ENCODE measurements at regions not wholly inside any gene's neighbourhood (a gene's known extent, or its start where the extent isn't known, plus 50 kb on each side); places are given as distances from the start of the nearest gene placed in this dataset.

DNA sequence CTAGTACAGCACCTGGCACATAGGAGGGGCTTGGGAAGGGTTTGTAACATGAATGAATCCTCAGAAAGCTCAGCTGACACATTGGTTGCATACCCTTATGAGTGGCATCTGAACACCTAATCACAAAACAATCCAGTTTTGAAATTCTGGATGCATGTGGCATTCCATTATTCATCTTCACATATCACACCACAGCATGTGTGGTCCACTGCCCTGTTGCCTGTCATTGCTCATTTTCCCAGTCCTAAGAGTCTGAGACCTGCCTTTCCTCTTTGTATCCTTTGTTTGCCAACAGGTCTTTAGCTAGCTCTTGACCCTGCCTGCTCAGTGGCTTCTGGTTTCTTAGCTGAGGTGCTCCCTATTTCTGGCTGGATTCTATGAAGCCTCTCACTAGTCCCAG, 170.8 kb upstream of the ASIC2 start:
- intact Hi-C loops (cut with DNase I, micrococcal nuclease), result no loop called here
- ATAC-seq (no peak), DNase-seq (no peak)

DNA sequence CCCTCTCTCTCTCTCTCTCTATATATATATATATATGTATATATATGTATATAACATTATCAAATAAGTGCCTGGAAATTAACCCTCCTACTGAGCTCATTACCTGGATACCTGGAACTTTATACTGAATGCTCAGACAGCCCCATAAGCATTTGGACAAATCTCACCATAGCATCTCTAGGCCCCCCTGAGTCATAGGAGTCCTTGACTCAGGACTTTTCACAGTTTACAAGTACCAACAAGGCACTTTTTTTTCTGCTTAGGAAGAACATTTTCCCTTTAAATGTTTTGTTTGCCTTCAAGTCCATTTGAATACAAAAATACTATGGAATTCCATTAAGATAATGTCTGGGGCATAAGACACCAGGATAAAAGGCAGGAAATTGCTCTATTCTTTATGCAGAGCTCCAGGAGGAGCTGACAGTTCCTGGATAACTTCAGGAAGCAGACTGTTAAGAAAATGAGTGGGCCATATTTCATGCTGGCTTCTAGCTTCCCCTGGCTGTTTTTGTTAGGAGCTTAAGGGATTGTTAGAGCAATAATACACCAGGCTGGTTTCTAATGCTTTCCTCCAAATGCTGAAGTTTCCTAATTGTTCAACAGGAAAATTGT, 171.7 kb upstream of the ASIC2 start:
- ATAC-seq (no peak), DNase-seq (no peak)
- intact Hi-C loops (cut with DNase I, micrococcal nuclease), result no loop called here

DNA sequence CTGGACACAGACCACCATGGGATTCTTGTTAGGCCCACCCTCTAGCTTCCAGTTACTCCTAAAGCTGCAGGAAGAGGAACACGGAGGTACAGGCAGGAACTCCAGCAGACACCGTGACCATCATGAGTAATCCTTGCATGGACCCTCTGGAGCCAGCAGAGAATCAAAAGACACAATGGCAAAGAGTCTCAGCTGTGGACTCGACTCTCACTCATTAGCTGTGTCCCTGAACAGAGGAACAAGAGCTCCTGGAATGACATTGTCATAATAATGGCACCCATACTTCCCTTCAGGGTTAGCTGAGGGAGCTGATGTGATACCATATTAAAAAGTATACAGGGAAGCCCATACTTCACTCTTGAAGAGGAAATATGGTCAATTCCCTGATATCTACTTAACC, 176.3 kb upstream of the ASIC2 start:
- no peak for ATAC-seq
- no peak for DNase-seq
- intact Hi-C loops (cut with DNase I, micrococcal nuclease), result no loop called here

DNA sequence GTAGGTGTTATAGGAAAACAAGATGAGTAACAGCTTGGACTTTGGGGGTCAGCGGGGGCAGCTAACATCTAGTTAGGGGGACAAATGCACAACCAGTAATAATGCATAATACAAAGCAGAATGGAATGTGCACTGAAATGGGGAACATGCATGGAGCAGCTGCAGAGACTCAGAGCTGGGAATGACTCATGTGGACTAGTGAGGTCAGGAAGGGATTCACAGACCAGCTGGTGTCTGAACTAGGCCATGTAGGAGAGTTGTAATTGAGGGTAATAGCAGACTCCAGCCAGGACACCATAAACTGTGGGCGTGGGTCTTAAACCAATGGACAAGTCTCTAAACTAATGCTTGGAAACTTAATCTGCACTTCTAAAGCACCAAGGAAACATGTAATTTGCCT, 176.8 kb upstream of the ASIC2 start:
- DNase-seq (peak; percentile 28 to 40), ATAC-seq (peak; percentile 92)
- intact Hi-C loops (cut with DNase I, micrococcal nuclease), result no loop called here

DNA sequence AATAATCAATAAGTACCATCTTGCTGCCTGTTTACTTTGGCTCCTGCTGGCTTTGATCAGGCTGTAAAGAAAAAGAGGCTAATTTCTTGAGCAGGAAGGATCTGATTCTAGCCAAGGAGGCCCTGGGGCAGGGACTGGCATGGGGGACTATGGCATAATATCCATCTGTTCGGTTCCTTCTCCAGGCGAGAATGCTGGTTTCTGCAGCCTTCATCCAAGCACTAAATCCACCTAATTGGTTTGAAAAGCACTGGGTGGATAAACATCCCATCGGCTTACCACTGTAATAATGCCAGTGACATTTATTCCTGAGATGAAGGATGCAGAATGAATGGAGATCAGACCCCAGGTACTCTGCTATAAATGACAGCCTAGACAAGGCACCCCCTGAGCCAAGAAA, 180.0 kb upstream of the ASIC2 start:
- DNase-seq (no peak), ATAC-seq (no peak)
- intact Hi-C loops (cut with DNase I, micrococcal nuclease), result no loop called here

DNA sequence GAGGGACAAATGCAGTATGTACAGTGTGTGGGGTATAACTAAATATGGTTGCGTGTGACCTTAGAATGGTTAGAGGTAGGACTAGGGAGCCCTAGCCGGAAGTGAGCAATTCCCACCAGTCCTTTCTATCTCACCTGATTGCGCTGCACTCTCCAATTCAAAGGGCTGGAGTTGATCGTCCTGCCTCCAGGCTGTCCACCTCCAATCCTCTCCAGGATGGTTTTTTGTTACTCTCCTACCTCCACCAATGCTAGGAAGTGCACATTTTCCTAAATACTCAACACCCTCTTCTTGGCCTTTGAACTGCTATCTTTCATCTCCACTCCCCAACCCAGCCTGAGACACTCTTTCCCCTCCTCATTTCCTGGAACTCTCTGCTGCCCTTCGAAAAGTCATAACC, 181.7 kb upstream of the ASIC2 start:
- intact Hi-C loops (cut with DNase I, micrococcal nuclease), result no loop called here
- ATAC-seq (no peak), DNase-seq (no peak)

DNA sequence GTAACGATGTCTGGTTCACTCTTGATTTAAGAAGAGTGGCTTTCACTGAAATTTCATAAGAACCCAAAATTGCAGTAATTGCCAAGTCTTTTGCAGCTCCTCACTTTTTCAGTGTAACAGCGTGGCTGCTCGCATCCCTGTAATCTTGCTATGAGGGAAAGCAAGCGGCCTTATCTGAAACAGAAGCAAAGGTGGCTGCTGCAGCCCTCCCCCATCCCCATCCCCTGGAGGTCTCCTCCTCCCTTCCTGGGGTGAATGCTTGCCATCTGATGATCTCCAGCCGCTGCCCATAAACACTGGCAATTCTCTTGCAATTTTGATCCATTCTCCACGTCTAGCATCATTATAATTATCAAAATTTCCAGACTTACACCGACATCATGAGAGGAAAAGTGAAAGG, 182.5 kb upstream of the ASIC2 start:
- intact Hi-C loops (cut with DNase I, micrococcal nuclease), result no loop called here
- ATAC-seq, result no peak
- DNase-seq, result no peak

DNA sequence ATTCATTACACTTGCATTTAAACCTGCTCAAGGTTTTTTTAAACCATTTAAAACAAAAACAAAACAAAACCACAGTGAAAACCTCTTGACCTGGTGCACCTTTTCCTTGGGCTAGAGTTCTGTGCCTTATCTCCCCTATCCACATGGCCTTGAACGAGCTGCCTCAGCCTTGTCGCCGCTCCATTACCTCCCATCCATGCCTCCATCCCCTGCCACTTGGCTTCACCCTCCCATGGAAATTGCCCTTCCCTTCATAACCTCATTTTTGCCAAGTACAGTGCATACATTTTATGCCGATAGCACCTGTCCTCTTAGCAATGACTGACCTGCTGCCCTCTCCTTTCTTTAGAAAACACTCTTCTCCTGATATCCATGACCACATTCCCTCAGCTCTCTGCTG, 188.6 kb upstream of the ASIC2 start:
- intact Hi-C loops (cut with DNase I, micrococcal nuclease), result no loop called here
- ATAC-seq (no peak), DNase-seq (no peak)

DNA sequence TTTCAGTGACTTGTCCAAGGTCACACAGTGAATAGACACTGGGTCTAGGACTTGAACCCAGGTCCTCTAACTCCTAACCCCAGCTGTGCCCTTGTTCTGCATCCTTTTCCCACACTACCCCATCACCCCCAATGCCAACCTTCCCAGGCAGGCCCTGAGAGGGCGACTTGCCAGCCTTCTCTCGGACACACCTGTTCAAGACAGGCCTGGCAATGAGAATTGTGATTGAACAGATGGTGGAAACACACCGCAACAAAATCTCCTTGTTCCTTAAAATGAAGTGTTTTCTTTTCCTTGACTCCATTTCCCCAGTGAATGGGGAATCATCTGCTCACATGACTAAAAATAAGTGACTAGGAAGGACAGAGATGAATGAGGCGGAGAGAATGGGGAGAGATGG, 189.5 kb upstream of the ASIC2 start:
- no peak for DNase-seq
- intact Hi-C loops (cut with DNase I, micrococcal nuclease), result no loop called here

DNA sequence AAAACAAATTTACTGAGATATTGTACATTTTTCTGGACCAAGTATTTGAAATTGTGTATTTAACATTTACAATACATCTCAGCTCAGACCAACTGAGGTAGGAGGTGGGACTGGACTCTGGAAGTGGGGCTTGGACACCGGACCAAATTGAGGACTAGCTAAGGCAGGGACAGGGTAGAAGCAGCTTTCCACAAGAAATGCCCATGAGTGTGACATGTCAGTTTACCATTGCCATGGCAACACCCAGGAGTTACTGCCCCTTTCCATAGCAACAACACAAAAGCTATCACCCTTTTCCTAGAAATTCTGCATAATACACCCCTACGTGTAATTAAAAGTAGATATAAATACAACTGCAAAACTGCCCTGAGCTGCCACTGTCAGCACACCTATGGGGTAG, 191.5 kb upstream of the ASIC2 start:
- ATAC-seq, result no peak
- intact Hi-C loops (cut with DNase I, micrococcal nuclease), result no loop called here
- DNase-seq, result no peak

More for the DNA sequence above, 189.5 kb upstream of the ASIC2 start:
- ATAC-seq, result no peak

DNA sequence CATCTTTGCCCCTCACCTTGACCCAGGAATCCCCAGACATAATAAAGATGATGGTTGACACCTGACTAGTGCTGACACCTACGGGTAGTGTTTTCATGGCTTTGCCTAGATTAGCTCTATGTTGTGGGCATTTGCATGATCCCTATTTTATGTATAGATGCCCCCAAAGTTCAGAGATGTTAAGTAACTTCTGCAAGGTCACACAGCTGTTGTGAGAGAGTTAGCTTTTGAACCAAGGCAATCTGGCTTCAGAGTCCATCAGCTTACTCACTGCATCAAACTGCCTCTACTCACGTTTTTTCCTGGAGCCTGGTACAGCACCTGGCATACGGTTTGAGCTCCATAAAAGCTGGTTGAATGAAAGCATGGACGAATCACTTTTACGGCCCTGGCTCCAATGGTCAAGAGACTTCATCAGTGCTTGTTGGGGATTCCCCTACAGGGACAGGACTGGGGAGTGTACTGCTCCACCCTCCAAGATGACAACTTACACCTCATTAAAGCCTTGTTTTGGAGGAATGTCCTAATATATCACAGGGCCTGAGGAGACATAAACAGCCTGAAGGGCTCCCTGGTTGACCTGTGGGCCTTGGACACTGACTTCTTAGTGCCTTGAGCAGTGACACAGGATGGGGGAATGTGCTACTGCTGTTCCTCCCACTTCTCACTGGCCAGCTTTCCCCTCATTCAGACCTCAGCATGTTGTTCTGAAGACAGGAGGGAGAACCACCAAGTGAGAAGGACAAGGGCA, 193.2 kb upstream of the ASIC2 start:
- DNase-seq, result no peak
- ATAC-seq, result no peak
- intact Hi-C loops (cut with DNase I, micrococcal nuclease), result no loop called here

DNA sequence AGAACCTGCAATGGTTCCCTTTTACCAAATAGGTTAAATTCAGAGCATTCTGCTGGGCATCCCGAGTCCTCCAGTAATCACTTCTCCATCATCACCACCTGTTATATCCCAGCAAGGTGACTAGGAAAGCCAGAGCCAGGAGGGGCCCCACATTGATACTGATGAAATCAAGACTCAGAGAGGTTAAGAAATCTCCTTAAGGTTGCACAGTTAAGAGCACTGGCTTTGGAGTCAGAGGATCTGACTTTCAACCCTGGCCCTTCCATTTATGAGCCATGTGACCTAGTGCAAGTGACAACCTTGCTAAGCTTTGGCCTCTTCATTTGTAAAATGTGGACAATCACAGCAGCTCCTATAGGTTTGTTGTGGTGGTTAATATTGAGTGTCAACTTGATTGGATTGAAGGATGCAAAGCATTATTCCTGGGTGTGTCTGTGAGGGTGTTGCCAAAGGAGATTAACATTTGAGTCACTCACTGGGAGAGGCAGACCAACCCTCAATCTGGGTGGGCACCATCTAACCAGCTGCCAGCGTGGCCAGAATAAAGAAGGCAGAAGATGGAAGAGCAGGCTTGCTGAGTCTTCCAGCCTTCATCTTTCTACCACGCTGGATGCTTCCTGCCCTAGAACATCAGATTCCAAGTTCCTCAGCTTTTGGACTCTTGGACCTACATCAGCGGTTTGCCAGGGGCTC, 194.2 kb upstream of the ASIC2 start:
- intact Hi-C loops (cut with DNase I, micrococcal nuclease), result no loop called here
- ATAC-seq (no peak), DNase-seq (no peak)

DNA sequence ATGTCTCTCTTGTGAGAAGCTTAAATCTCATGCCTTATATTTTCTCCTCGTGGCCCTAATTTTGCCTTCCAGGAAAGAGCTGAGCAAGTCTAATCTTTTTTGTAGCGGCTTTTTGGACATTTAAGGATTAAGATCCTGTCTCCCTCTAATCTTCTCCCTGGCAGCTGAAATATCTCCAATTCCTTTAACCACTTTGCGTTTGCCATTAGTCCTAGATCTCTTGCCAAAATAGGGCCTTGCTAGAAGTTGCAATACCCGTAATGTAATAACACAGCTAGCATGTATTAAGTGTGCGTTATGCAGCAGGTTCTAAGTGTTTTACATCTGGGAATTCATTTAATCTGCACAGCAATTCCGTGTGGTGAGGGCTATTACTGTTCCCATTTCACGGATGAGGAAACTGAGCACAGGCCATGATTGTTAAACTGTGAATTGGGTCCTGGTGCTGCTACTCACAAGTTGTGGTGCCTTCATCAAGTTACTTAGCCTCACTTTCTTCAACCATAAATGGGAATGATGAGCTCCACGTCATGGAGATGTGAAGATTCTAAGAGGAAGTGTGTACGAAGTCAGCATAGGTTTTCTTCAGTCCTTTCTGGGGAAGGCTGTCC, 198.9 kb upstream of the ASIC2 start:
- intact Hi-C loops (cut with DNase I, micrococcal nuclease), result no loop called here
- no peak for DNase-seq
- no peak for ATAC-seq

DNA sequence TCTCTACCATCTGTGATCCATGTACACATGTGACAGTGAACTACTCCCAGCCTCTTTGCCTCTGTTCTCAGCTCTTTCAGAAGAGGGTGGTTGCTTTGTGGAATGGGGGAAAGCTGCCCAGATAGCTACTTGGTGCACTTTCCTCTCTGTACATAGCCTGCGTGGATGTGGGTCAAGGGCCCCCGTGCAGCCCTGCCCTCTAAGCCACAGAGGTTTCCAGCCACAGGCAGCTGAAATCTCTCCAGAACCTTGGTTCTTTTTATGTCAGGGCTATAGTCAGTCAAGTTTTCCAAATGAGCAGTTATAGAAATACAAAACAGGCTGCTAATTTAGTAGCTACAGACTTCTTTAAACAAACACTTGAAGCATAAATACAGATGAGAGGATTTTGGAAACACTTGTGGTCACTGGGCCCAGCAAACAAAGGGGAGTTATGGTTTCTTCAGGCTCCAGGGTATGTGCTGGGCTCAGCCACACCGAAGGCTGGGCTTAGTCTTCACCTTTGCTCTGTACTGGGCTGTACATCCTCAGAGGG, 199.7 kb upstream of the ASIC2 start:
- DNase-seq (no peak), ATAC-seq (no peak)
- intact Hi-C loops (cut with DNase I, micrococcal nuclease), result no loop called here

DNA sequence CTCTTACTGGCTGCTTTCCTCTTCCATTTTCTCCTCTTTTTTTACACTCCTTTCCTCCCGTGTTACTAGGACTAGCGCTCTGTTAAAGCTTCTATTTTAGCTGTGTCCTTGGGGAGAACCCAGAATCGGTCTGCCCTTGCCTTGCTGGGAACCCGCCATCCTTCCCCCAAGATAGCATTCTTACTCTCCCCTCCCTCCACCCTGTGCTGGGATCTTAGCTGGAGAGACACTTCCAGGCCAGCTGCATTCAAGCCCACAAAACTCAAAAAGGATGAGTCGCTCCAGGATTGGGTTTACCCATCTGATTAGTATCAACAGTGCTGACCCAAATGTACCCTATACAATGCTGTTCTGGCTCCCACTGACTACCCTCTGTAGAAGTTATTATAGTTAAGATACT, 200.5 kb upstream of the ASIC2 start:
- intact Hi-C loops (cut with DNase I, micrococcal nuclease), result no loop called here
- no peak for DNase-seq
- no peak for ATAC-seq

DNA sequence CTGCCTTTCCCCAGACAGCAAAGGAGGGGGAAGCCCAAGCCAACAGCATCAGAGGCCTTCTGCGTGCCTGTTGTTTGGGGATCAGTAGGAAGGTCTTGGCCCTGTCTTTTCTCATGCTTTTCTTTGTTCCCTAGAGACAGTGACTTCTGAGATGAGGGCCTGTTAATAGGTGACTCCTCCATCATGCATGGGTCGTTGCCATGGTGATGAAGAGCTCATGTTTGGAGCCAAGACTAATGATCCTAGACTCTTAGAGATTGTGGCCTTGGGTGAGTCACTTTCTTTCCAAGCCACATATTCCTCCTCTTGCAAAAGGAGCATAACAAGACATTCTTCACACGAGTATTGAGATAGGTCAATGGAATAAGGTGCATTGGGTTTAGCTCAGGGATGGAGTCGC, 201.1 kb upstream of the ASIC2 start:
- DNase-seq (no peak), ATAC-seq (no peak)
- intact Hi-C loops (cut with DNase I, micrococcal nuclease), result no loop called here

DNA sequence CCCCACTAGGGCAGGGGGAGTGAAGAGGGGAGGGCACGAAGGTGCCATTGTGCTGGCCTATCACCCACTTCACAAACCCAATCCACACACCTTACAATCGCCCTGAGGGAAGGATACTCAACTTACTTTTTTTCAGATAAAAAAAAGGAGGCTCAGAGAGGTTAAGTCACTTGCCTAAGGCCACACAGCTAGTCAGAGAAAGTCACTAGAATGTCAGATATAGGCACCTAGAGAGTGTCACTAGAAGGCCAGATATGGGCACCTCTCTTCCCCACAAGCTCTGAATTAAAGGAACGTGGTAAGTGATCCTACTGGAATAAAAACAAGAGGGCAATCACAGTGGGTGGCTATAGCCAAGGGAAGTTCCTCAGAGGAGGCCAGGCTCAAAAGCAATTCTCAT, 204.5 kb upstream of the ASIC2 start:
- no peak for DNase-seq
- no peak for ATAC-seq
- intact Hi-C loops (cut with DNase I, micrococcal nuclease), result no loop called here

DNA sequence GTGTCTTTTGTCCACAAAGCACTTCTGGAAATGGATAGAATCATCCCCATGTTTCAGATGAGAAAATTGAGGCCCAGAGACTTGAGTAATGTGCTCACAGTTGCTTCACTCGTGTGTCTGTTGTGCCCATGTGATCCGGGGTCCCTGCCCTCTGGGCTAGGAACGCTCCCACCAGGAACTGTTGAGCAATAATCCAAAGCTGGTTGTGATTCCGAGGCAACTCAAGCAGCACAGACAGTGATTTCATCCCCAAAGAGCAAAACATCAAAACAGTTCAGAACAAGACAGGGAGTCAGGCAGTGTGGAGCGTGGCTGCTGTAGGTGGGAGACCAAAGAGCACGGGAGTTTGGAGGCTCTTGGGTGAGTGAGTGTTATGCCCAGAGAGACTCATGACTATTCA, 205.0 kb upstream of the ASIC2 start:
- no peak for ATAC-seq
- intact Hi-C loops (cut with DNase I, micrococcal nuclease), result no loop called here
- no peak for DNase-seq

DNA sequence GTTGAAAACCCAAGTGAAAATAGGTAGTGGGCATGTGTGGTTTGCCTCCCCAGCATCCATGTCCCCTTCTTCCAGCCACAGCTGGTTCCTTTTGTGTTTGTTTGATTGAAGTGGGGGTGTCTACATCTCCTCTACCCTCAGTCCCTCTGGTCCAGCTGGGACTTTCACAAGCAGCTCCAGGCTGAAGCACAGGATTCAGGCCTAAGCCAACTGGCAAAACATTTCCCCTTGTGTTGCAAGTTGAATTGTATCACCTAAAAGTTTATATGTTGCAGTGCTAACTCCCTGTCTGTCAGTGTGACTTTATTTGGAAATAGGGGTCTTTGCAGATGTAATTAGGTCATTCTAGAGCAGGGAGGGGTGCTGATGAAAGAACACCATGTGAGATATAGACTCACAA, 205.9 kb upstream of the ASIC2 start:
- no peak for DNase-seq
- intact Hi-C loops (cut with DNase I, micrococcal nuclease), result no loop called here
- no peak for ATAC-seq

DNA sequence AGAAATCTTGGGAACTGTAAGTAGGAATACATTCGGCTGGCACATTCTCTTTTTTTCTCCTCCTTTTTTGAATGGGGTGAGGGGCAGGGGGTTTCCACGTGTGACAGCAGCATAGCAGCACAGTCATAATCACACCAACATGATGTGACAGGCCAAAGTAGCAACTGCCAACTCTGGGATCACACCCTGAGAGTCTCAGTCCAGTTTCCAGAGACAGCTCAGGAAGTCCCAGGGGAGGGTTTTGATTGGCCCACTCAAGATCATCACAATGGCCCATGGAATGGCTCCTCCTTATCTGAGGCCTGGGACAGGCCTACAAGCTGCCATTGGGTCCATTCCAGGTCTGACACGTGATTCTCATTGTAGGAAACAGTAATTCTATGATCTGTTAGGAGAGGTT, 207.1 kb upstream of the ASIC2 start:
- DNase-seq (no peak), ATAC-seq (no peak)
- intact Hi-C loops (cut with DNase I, micrococcal nuclease), result no loop called here
